IMR-90 (cell line): ENCODE measurements at regions not wholly inside any gene's neighbourhood (a gene's known extent, or its start where the extent isn't known, plus 50 kb on each side); places are given as distances from the start of the nearest gene placed in this dataset.

ENCODE experiments used
- CTCF ChIP-seq: conservative IDR thresholded peaks from 2 replicates; pipeline ENCODE4 v1.5.1; 2012; ENCODE audit warnings: mild to moderate bottlenecking, low read depth, low read length, improper control_type of control experiment
- ELK1 ChIP-seq: fragments of 150-350 bp; IDR thresholded peaks from 2 replicates; pipeline ENCODE4 v1.6.1; 2016; ENCODE audit warnings: low read depth, mild to moderate bottlenecking, low read length, moderate library complexity, borderline replicate concordance
- FOS ChIP-seq: fragments of 150-350 bp; IDR thresholded peaks from 2 replicates; pipeline ENCODE4 v1.6.1; 2016; ENCODE audit warnings: low read depth, low read length
- MAZ ChIP-seq: IDR thresholded peaks from 2 replicates; pipeline ENCODE4 v1.6.1; 2012; ENCODE audit warnings: low read depth, mild to moderate bottlenecking, low read length, improper control_type of control experiment, moderate library complexity, borderline replicate concordance
- POLR2A ChIP-seq: IDR thresholded peaks from 2 replicates; pipeline ENCODE4 v1.6.1; 2012; ENCODE audit warnings: mild to moderate bottlenecking, low read depth, low read length
- RCOR1 ChIP-seq: IDR thresholded peaks from 2 replicates; pipeline ENCODE4 v1.6.1; 2012; ENCODE audit warnings: mild to moderate bottlenecking, low read length, improper control_type of control experiment; ENCODE audit not compliant: insufficient replicate concordance
- USF2 ChIP-seq: fragments of 150-350 bp; IDR thresholded peaks from 2 replicates; pipeline ENCODE4 v1.6.1; 2017; ENCODE audit warnings: mild to moderate bottlenecking, antibody characterized with exemption, low read length, low read depth

- TF ChIP-seq RCOR1, result no peak
- TF ChIP-seq CTCF, result no peak
- TF ChIP-seq USF2, result no peak
- TF ChIP-seq ELK1, result no peak
- TF ChIP-seq MAZ, result no peak
- TF ChIP-seq POLR2A, result no peak
- no peak for TF ChIP-seq FOS
These were observed 789.3 kb upstream of the ADAMTS5 start for GRCh38 chr21:27756191-27756590.
